ENCODE measurements at regions not wholly inside any gene's neighbourhood (a gene's known extent, or its start where the extent isn't known, plus 50 kb on each side); places are given as distances from the start of the nearest gene placed in this dataset.
"Not testable (repeated sequence)": the region's sequence is repeated elsewhere in the genome, so short reads cannot be mapped to it uniquely, and the experiment has no call there.

DNA sequence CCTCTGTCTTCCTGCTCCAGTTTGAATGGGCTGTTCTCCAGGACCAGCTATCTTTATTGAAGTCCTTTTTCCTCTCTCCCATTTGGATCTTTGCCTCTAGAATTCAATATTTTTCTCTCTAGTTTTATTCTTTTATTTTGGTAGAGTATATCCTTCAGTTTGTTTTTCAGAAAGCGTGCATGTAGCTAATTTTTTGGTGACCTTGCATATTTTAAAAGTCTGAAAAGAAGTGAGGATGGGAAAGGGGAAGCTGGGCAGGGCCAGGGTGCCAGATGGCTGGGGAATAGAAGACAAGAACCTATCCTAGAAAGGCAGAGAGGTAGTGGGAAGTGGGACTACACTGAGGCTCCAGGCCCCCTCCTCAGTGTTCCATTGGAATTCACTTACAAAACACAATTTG, 95.0 kb upstream of the ZBED5 start:
- DNase-seq (ENCODE audit: low spot score): no peak

- DNase-seq (ENCODE audit: low spot score): not testable (repeated sequence)
Observed at GRCh38 chr11:10947935-10948334, 90.1 kb upstream of the ZBED5 start.

DNA sequence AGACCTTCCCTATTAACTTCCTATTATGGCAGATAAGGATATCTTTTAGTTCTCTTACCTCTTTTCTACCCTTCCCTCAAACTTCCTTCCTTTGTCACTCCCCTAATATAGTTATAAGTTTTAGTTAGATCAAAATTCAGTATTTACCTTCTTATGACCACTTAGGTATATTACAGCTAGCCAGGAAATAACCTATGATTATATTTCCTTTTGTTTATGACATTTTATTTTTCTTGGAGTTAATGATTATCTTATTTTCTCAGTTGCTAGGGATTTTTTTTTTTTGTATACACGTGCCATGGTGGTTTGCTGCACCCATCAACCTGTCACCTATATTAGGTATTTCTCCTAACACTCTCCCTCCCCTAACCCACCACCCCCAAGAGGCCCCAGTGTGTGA, 88.2 kb upstream of the ZBED5 start:
- DNase-seq (ENCODE audit: low spot score): no peak

- DNase-seq (ENCODE audit: low spot score): no peak
Observed at GRCh38 chr11:10945196-10945595, 87.3 kb upstream of the ZBED5 start.

DNA sequence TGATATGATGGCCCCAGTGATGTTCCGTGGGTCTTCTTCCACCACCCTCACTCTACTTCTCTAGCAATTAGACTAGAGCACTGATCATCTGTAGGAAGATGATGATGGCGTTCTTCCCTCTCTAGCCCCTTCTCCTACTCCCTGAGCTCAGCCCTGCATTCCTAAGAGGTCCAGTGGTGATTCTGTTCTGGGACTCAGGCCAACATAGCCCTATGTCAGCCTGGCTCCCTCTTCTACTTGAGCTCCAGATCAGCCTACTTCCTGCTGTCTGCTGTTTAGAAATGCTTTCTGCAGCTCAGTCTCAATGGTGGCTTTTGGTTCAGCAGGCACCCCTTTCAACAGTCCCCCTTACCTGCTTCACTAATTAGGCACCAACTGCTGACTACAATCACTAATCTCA, 86.1 kb upstream of the ZBED5 start:
- DNase-seq (ENCODE audit: low spot score): no peak

- no peak for DNase-seq (ENCODE audit: low spot score)
Observed at GRCh38 chr11:10942620-10943019, 84.8 kb upstream of the ZBED5 start.

GRCh38 chr11:10941871-10942270, 84.0 kb upstream of the ZBED5 start:
- no peak for DNase-seq (ENCODE audit: low spot score)

DNA sequence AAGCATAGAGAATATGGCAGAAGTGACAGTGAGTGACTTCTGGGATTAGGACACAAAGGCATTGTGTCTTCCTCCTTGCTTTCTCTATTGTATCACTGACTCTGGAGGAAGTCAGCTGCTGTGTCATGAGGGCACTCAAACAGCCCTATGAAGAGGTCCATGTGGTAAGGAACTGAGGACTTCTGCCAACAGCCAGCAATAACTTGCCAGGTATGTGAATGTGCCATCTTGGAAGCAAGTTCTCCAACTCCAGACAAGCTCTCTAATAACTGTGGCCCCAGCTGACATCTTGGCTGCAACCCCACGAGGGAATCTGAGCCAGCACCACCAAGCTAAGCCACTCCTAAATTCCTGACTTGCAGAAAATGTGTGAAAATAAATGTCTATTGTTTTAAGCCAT, 83.6 kb upstream of the ZBED5 start:
- DNase-seq (ENCODE audit: low spot score): no peak

DNA sequence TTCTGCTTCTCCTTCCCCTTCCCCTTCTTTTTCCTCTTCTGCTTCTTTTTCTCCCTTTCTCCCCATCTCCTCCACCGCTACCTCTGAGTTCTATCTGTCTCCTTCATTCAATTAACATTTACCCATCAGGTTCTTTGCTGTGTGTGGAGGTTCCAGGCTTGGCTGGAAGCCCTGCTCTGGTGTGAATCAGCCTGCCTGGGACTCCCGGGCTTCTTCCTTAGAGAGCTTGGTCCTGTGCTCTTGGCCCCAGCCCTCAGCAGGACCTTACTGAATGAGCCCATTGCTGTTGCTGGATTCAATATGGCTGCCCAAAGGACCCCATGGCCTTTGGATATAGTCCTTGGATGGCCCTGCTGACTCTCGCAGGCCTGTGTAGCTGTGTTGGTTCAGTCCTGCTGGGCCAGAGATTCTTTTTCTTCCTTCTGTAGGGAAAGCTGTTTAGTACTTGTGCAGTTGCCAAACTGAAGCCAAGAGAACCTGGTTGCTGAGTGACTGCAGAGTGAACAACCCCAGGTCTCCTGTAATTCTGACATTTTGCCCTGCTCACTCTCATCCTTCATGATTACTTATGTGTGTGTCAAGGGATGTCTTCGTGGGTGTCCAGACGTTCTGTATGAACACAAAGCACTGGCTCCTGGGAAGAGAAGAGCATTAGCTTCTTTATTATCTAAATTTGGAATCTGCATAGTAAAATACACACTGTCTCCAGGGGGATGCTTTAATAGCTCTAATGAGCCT, 81.0 kb upstream of the ZBED5 start:
- DNase-seq (ENCODE audit: low spot score): no peak

GRCh38 chr11:10938231-10938630, 80.4 kb upstream of the ZBED5 start:
- no peak for DNase-seq (ENCODE audit: low spot score)

DNA sequence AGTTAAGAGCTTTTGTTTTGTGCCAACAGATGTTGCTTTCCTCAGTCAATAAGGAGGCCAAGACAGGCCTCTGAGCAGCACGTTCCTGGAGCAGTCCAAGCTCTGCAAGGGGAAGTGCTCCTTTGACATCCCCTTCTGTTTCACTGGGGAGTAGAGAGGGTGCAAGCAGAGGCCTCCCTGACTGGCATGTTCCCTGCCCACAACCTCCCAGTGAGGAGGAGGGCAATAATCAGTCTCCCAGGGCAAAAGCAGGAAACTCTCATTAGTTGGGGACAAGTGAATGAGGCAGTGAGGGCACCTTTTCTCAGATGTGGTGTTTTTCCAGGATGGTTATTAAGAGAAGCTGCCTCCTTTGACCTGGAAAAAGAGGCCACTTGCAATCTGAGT, 79.5 kb upstream of the ZBED5 start:
- no peak for DNase-seq (ENCODE audit: low spot score)

DNA sequence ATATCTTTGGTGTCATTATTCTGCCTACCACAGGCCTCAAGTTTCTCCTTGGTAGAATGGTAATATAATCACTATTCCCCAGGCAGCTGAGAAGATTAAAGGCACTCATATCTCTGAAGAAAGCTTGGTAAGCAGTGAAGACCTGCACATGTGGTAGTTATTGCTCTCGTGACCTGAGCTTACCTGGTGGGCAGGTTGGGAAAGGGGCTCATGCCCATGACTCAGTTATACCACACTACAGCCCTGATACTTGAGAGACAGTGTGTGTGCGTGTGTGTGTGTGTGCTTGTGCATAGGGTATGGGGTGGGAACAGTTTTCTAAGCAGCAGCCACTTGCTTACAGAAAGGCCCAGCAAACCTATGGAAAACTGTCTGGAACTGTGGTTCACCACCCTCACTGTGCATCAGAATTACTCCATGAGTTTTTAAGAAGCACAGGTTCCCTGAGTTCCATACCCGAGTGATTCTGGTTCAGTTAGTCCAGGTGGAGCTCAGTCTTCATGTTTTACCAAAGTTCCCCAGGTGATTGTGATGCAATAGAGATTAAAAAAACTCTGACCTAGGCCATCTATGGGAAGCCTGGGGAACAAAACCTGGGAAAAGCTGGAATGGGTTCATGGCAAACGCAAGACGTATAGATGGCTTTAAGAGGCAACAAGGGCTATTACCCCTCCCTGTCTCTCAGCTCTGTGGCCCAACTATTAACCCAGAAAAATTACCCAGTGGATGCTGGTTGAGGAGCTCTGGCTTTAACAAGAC, 79.0 kb upstream of the ZBED5 start:
- no peak for DNase-seq (ENCODE audit: low spot score)

DNA sequence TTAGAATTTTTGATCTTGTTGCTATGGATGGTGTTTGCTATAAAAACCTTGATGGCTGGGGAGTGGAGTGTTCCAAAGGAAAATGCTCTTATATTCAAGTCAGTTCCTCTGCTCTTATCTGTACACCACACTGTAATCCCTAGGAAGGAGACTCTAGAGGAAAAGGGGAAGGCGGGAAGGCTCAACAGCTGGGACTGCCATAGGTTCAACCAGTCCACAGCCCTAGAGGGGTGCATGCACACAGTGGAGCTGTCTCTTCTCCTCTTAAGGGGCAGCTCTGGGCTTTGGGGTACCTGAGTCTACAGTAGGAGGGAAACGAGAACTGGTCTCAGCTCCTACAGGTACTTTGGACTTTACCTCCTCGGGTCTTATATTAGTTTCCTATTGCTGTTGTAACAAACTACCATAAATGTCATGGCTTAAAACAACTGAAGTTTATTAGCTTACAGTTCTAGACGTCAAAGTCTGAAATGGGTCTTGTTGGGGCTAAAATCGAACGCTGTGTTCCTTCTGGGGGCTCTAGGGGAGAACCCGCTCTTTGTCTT, 77.2 kb upstream of the ZBED5 start:
- no peak for DNase-seq (ENCODE audit: low spot score)

- no peak for DNase-seq (ENCODE audit: low spot score)
Observed at GRCh38 chr11:10934293-10934860, 76.5 kb upstream of the ZBED5 start.

DNA sequence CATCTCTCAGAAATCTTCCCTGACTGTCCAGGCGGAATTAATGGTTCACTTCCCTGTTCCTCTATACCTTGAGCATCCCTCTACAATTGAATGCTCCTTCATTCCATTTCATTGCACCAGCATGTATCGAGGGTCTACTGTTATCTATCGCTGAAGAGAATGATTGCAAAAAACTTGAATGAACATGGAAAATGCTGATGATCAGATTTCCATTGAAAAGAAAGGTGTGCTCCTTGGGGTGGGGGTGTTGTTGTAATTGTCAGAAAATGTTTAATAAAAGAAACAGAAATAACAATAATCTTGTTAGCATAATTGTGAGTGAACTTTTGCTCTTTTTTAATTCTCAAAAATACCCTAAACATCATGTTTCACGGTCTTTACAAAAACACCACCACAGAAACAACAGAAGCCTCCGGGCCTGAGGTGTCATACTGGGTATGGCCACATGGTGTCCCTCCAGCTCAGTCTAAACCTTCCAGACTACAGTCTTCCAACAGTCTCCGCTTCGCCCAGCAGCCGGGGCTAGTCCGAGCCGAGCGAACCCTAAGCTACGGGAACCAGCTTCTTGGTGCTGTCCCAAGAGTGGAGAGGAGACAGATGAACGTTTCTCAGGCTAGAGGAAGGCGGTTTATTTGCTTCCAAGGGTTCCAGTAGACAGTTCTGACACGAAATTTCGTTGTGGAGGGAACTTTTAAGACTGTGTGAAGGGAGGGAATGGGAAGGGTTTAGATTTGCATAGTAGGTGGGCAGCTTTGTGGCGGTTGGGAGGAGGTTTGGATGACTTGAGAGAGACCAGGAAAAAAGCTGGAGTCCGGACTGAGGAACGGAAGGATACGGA, 75.8 kb upstream of the ZBED5 start:
- peak; percentile 85 for DNase-seq (ENCODE audit: low spot score)

DNA sequence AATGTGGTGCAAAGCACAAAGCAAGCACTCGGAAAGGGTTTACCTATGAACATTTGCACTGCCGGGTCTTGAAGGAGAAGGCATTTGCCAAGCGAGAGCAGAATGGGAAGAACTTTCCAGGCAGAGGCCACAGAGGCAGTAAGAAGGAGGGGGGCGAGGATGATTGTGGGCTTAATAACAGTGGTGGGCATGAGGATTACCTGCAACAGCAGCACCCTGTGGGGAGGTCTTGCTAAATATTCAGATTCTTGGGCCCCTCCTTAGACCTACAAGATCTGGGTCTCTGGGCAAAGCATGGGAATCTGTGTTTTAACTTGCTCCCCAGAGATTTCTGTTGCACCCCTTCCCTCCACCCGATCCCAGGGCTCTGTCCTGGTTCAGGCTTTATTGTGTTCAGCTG, 75.1 kb upstream of the ZBED5 start:
- DNase-seq (ENCODE audit: low spot score): no peak

DNA sequence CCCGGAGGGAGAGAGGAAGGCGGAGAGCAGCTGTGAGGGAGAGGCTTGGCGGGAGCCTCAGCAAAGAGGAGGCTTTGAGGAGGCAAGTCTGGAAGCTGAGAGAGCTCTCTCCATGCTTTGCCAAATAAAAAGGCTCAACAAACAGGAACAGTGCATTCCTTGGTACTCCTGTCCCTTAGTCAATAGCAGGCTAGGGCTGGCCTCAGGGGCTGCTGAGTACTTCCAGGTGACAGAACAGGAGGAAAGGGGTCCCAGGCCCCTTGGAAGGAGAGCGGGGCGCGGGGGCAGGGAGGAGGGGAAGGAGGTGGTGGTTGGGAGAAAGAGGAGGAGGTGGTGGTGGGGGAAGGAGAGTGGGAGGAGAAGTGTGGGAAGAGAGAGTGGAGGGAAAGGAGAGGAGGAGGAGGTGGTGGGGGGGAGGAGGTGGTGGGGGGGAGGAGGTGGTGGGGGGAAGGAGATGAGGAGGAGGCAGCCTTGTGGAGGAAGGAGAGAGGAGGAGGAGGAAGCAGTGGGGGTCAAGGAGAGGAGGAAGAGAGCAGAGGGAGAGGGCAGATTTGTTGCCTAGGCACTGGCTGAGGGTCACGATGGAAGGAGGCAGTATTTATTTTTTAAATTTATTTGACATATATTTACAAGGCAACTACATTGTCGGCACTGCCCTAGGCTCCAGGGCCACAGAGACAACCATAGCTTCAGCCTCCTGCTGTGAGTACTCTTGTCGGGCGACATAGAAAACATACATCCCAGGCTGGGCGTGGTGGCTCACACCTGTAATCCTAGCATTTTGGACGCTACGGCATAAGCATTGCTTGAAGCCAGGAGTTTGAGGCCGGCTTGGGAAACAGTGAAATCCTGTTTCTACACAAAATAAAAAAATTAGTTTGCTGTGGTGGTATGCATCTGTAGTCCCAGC, 74.2 kb upstream of the ZBED5 start:
- no peak for DNase-seq (ENCODE audit: low spot score)

GRCh38 chr11:10930972-10931760, 73.3 kb upstream of the ZBED5 start:
- DNase-seq (ENCODE audit: low spot score): peak; percentile 81

- no peak for DNase-seq (ENCODE audit: low spot score)
Observed at GRCh38 chr11:10930224-10930971, 72.5 kb upstream of the ZBED5 start.

- no peak for DNase-seq (ENCODE audit: low spot score)
Observed at GRCh38 chr11:10927538-10927937, 69.7 kb upstream of the ZBED5 start.

Measured in D341Med (cell line).